CD4-positive, alpha-beta T cell treated with Interleukin-12 subunit alpha and Interleukin-12 subunit beta, for 1 hour (primary cell): ENCODE measurements at regions not wholly inside any gene's neighbourhood (a gene's known extent, or its start where the extent isn't known, plus 50 kb on each side); places are given as distances from the start of the nearest gene placed in this dataset.
"Not testable (repeated sequence)": the region's sequence is repeated elsewhere in the genome, so short reads cannot be mapped to it uniquely, and the experiment has no call there.

Experiments
- DNase-seq: peaks from one replicate; pipeline ENCODE4 v3.0.0-alpha.2; 2020

GRCh38 chr4:169934794-169935429 is 91.3 kb downstream of the MFAP3L start:
- DNase-seq = no peak

- no peak for DNase-seq
These were observed 92.7 kb downstream of the MFAP3L start for GRCh38 chr4:169933531-169933930.

- DNase-seq = no peak
These were observed 94.2 kb downstream of the MFAP3L start for GRCh38 chr4:169931964-169932363.

GRCh38 chr4:169930755-169931154 is 95.4 kb downstream of the MFAP3L start:
- not testable (repeated sequence) for DNase-seq

- DNase-seq = no peak
These were observed 98.9 kb downstream of the MFAP3L start for GRCh38 chr4:169927280-169927679.

GRCh38 chr4:169925678-169926077 is 100.5 kb downstream of the MFAP3L start:
- no peak for DNase-seq

GRCh38 chr4:169922632-169923276 is 103.4 kb downstream of the MFAP3L start:
- DNase-seq = no peak

- DNase-seq = no peak
These were observed 104.5 kb downstream of the MFAP3L start for GRCh38 chr4:169921732-169922131.

- DNase-seq = no peak
These were observed 105.0 kb downstream of the MFAP3L start for GRCh38 chr4:169921237-169921636.

GRCh38 chr4:169919194-169920124 is 106.7 kb downstream of the MFAP3L start:
- not testable (repeated sequence) for DNase-seq

GRCh38 chr4:169915545-169915944 is 110.7 kb downstream of the MFAP3L start:
- no peak for DNase-seq

- no peak for DNase-seq
These were observed 111.3 kb downstream of the MFAP3L start for GRCh38 chr4:169914866-169915265.

- DNase-seq = no peak
These were observed 113.2 kb downstream of the MFAP3L start for GRCh38 chr4:169912996-169913395.

GRCh38 chr4:169909897-169910296 is 116.3 kb downstream of the MFAP3L start:
- no peak for DNase-seq

- no peak for DNase-seq
These were observed 116.7 kb downstream of the MFAP3L start for GRCh38 chr4:169909479-169909878.

- no peak for DNase-seq
These were observed 118.5 kb downstream of the MFAP3L start for GRCh38 chr4:169907705-169908104.

GRCh38 chr4:169906821-169907220 is 119.4 kb downstream of the MFAP3L start:
- no peak for DNase-seq

- DNase-seq = no peak
These were observed 120.1 kb downstream of the MFAP3L start for GRCh38 chr4:169906104-169906503.

- DNase-seq = no peak
These were observed 123.4 kb downstream of the MFAP3L start for GRCh38 chr4:169902658-169903345.

- DNase-seq = no peak
These were observed 125.9 kb downstream of the MFAP3L start for GRCh38 chr4:169900241-169900845.

- no peak for DNase-seq
These were observed 126.9 kb downstream of the MFAP3L start for GRCh38 chr4:169899295-169899694.

GRCh38 chr4:169898095-169898494 is 128.1 kb downstream of the MFAP3L start:
- DNase-seq = no peak

- not testable (repeated sequence) for DNase-seq
These were observed 131.4 kb downstream of the MFAP3L start for GRCh38 chr4:169894767-169895166.
